GF-D8 (cell line): ENCODE measurements at regions not wholly inside any gene's neighbourhood (a gene's known extent, or its start where the extent isn't known, plus 50 kb on each side); places are given as distances from the start of the nearest gene placed in this dataset.

Experiments
- DNase-seq: peaks from one replicate; lab custom pipeline; 2025; lab: John Stamatoyannopoulos, UW

GRCh38 chr2:4844881-4845280 lies 847.3 kb upstream of the SOX11 start:
- DNase-seq = no peak

- no peak for DNase-seq
Observed at GRCh38 chr2:4862031-4862430, 830.2 kb upstream of the SOX11 start.

GRCh38 chr2:4866198-4866597 lies 826.0 kb upstream of the SOX11 start:
- DNase-seq = no peak

GRCh38 chr2:4868466-4868865 lies 823.7 kb upstream of the SOX11 start:
- no peak for DNase-seq

GRCh38 chr2:4869154-4869553 lies 823.0 kb upstream of the SOX11 start:
- DNase-seq = no peak

- DNase-seq = no peak
Observed at GRCh38 chr2:4873364-4873763, 818.8 kb upstream of the SOX11 start.

- no peak for DNase-seq
Observed at GRCh38 chr2:4873876-4874593, 818.1 kb upstream of the SOX11 start.

GRCh38 chr2:4882421-4882820 lies 809.8 kb upstream of the SOX11 start:
- DNase-seq = no peak

- no peak for DNase-seq
Observed at GRCh38 chr2:4882941-4883340, 809.2 kb upstream of the SOX11 start.

- no peak for DNase-seq
Observed at GRCh38 chr2:4883375-4883774, 808.8 kb upstream of the SOX11 start.

- no peak for DNase-seq
Observed at GRCh38 chr2:4884117-4884571, 808.0 kb upstream of the SOX11 start.

GRCh38 chr2:4891394-4891793 lies 800.8 kb upstream of the SOX11 start:
- DNase-seq = no peak

- DNase-seq = no peak
Observed at GRCh38 chr2:4895371-4895770, 796.8 kb upstream of the SOX11 start.

GRCh38 chr2:4898706-4899105 lies 793.5 kb upstream of the SOX11 start:
- no peak for DNase-seq

- DNase-seq = no peak
Observed at GRCh38 chr2:4900242-4900641, 791.9 kb upstream of the SOX11 start.

GRCh38 chr2:4900861-4901770 lies 791.1 kb upstream of the SOX11 start:
- no peak for DNase-seq

- DNase-seq = no peak
Observed at GRCh38 chr2:4903656-4904348, 788.4 kb upstream of the SOX11 start.

GRCh38 chr2:4908461-4908860 lies 783.7 kb upstream of the SOX11 start:
- DNase-seq = no peak

- DNase-seq = no peak
Observed at GRCh38 chr2:4909346-4910009, 782.7 kb upstream of the SOX11 start.

- no peak for DNase-seq
Observed at GRCh38 chr2:4914036-4914435, 778.1 kb upstream of the SOX11 start.

- DNase-seq = no peak
Observed at GRCh38 chr2:4914551-4914950, 777.6 kb upstream of the SOX11 start.

- no peak for DNase-seq
Observed at GRCh38 chr2:4915357-4915756, 776.8 kb upstream of the SOX11 start.
